GM21576 (cell line): ENCODE measurements at regions not wholly inside any gene's neighbourhood (a gene's known extent, or its start where the extent isn't known, plus 50 kb on each side); places are given as distances from the start of the nearest gene placed in this dataset.

Source experiments
- ATAC-seq: cut with Tn5 transposase; IDR thresholded peaks from one replicate; pipeline ENCODE4 v1.9.1; 2021; ENCODE audit warnings: mild to moderate bottlenecking, moderate library complexity; ENCODE audit not compliant: unreplicated experiment

- ATAC-seq = peak; percentile 65
These were observed 155.9 kb downstream of the ZNF281 start for GRCh38 chr1:200253774-200254495.

GRCh38 chr1:200252531-200252930 lies 157.3 kb downstream of the ZNF281 start:
- ATAC-seq = no peak

- ATAC-seq = no peak
These were observed 159.4 kb downstream of the ZNF281 start for GRCh38 chr1:200250469-200250868.

DNA sequence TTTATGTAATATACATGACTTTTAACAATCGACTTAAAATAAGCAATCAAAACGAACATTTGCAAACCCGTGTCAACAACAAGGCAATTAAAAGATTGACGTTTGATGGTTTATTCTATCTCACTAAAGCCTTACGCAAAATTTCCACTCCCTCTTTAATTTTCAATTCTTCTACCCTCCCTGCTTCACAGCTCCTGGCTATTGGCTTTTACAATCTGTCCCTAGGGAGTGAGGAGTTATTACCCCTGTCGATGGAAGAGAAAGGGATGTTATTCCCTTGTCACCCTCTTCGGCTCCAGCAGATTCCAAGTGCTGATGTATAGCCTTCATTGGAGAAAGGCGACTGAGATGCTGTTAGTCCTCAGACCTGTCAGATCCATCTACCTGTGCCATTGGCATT lies 161.3 kb downstream of the ZNF281 start:
- ATAC-seq = no peak

- ATAC-seq = no peak
These were observed 162.3 kb downstream of the ZNF281 start for GRCh38 chr1:200247518-200247917.

- no peak for ATAC-seq
These were observed 164.4 kb downstream of the ZNF281 start for GRCh38 chr1:200245473-200245872.

DNA sequence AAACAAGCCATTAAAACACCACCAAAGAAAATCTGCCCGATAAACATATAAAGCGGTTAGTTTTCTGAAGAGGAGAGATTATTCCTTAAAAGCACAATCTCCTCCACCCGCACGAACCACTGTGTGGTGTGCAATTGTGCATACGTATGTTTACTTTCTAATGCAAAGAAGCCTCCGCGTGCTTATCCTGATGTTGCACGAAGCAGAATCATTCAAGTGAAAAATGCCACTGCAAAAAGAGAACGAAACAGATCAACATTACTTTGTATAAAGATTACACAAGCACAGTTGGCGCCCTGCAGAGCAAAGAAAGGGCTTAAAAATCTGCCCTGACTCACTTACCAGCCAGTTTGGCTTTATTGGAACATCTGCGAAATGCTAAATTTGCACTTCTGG lies 166.8 kb downstream of the ZNF281 start:
- ATAC-seq = no peak

GRCh38 chr1:200242110-200243041 lies 167.5 kb downstream of the ZNF281 start:
- ATAC-seq = no peak

- no peak for ATAC-seq
These were observed 169.2 kb downstream of the ZNF281 start for GRCh38 chr1:200240656-200241055.

DNA sequence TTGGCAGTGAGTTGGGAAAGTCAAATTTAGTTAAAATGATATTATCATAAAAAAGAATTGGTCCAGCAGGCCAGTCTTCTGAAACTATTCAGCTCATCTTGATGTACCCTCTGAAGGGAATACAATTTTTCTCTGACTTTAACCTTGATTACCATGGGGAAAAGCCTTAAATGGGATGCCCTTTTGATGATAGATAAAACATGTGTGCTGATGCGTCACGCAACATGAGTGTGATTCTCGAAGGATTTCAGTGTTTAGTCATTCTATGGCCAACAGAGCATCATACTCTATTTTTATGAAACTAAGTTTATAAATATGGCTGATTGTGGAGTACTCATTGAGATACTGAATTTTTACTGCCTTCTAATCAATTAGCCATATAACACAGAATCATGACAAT lies 171.5 kb downstream of the ZNF281 start:
- no peak for ATAC-seq

- ATAC-seq = no peak
These were observed 172.8 kb downstream of the ZNF281 start for GRCh38 chr1:200237066-200237465.

DNA sequence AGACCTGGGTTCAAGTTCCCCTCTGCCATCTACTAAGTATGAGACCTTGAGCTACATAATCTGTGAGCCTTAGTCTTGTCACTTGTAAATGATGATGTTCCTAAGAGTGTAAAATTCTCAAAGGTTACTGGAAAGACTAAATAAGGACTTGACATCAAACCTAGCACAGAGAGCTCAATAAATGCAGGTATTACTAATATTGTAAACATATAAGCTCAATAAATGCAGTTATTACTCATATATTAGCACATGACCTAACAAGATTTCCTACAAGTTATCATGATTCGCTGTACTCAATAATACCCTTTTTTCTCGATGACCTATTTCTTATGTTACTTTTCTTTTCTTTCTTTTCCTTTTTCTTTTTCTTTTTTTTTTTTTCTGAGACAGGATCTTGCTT lies 174.9 kb downstream of the ZNF281 start:
- no peak for ATAC-seq

GRCh38 chr1:200233393-200233792 lies 176.4 kb downstream of the ZNF281 start:
- ATAC-seq = no peak

GRCh38 chr1:200231787-200232231 lies 178.0 kb downstream of the ZNF281 start:
- no peak for ATAC-seq

- no peak for ATAC-seq
These were observed 179.2 kb downstream of the ZNF281 start for GRCh38 chr1:200230671-200231070.

DNA sequence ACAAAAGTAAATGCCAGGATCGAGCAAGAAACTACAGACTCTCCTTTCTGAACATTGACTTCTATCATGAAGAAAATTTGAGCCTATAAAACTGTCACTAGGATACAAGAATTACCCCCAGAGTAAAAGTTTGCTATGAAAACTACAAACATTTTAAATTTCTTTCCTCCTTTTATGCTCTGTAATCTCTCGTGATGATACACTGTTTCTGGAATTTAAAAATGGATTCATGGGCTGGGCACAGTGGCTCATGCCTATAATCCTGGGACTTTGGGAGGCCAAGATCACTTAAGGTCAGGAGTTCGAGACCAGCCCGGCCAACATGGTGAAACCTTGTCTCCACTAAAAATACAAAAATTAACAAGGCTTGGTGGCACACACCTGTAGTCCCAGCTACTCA lies 181.3 kb downstream of the ZNF281 start:
- no peak for ATAC-seq

DNA sequence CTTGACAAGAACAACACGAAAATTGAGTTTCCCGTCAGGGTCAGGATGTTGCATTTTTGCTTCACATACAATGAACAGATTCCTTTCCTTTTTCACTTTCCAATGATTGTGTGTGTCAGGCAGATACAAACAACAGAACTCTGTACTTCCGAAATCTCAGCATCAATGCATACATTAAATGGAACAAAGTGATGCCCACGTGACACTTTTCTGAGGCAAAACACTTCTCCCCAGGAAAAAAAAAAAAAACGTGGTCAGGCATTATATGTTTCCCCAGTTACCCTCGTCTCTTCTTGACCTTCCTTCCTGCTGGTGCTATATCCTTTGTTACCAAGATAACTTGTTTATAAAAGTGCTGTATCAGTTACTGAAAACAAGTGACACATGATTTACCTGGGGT lies 181.8 kb downstream of the ZNF281 start:
- ATAC-seq = no peak
